PC-9 (cell line): ENCODE measurements at regions not wholly inside any gene's neighbourhood (a gene's known extent, or its start where the extent isn't known, plus 50 kb on each side); places are given as distances from the start of the nearest gene placed in this dataset.

Experiments
- BruUV-seq: library from RNA; stranded (reverse); fragments of 400-500 nt; replicated peaks from 2 replicates; lab custom pipeline; 2021; lab: Mats Ljungman, UMichigan
- CTCF ChIA-PET: fragments of 300-600 bp; sonication (Branson Sonifier 250); formaldehyde crosslinking; loops from one replicate; lab custom pipeline; 2022; ENCODE audit warnings: antibody characterized with exemption; lab: Charles Lee
- POLR2A ChIA-PET: fragments of 300-600 bp; sonication (Branson Sonifier 250); formaldehyde crosslinking; loops from one replicate; lab custom pipeline; 2022; ENCODE audit warnings: antibody characterized with exemption; ENCODE audit not compliant: unreplicated experiment; lab: Charles Lee
- DNase-seq, 2 experiments: peaks; one replicate each; pipeline versions ENCODE4 v3.0.0 to v3.0.0-alpha.2; 2015 to 2022; ENCODE audit warnings: mixed read lengths in 1 of 2
- H2AFZ ChIP-seq: fragments of 200-600 bp; sonication (generic); 2 replicates; pipeline ENCODE4 v1.8.1; 2017; ENCODE audit warnings: antibody characterized with exemption
- H3F3A ChIP-seq: fragments of 200-600 bp; sonication (generic); 2 replicates; pipeline ENCODE4 v1.8.1; 2017; ENCODE audit warnings: antibody characterized with exemption, mild to moderate bottlenecking, low read depth; ENCODE audit not compliant: insufficient read depth
- H3K27ac ChIP-seq: fragments of 200-600 bp; sonication (generic); 2 replicates; pipeline ENCODE4 v1.6.1; 2016; ENCODE audit warnings: mixed run types
- H3K27me3 ChIP-seq: fragments of 200-600 bp; sonication (generic); 2 replicates; pipeline ENCODE4 v1.6.1; 2016; ENCODE audit warnings: low read depth, mixed run types; ENCODE audit not compliant: insufficient read depth
- H3K36me3 ChIP-seq: fragments of 200-600 bp; sonication (generic); 2 replicates; pipeline ENCODE4 v1.6.1; 2016; ENCODE audit warnings: low read depth, mixed run types
- H3K4me1 ChIP-seq: fragments of 200-600 bp; sonication (generic); replicated peaks from 2 replicates; pipeline ENCODE4 v1.6.1; 2016; ENCODE audit warnings: mixed run types; ENCODE audit not compliant: insufficient read depth
- H3K4me2 ChIP-seq: fragments of 200-600 bp; sonication (generic); 2 replicates; pipeline ENCODE4 v1.6.1; 2017; ENCODE audit warnings: mixed run types
- H3K4me3 ChIP-seq: fragments of 200-600 bp; sonication (generic); 2 replicates; pipeline ENCODE4 v1.6.1; 2016; ENCODE audit warnings: mixed run types
- H3K79me2 ChIP-seq: fragments of 200-600 bp; sonication (generic); 2 replicates; pipeline ENCODE4 v1.6.1; 2017; ENCODE audit warnings: low read depth, mixed run types
- H3K9me2 ChIP-seq: fragments of 200-600 bp; sonication (generic); 2 replicates; pipeline ENCODE4 v1.8.1; 2017; ENCODE audit warnings: mild to moderate bottlenecking; ENCODE audit not compliant: insufficient read depth
- H3K9me3 ChIP-seq: fragments of 200-600 bp; sonication (generic); 2 replicates; pipeline ENCODE4 v1.8.1; 2016; ENCODE audit warnings: low read depth; ENCODE audit not compliant: insufficient read depth
- H4K20me1 ChIP-seq: fragments of 200-600 bp; sonication (generic); 2 replicates; pipeline ENCODE4 v1.8.1; 2017; ENCODE audit not compliant: insufficient read depth
- EZH2 ChIP-seq: fragments of 200-600 bp; sonication (generic); IDR thresholded peaks from 2 replicates; pipeline ENCODE4 v1.8.0; 2017; ENCODE audit warnings: antibody characterized with exemption, low read depth
- intact Hi-C: fragments of 100-400 bp; cut with micrococcal nuclease; formaldehyde crosslinking; loops from one replicate; pipeline ENCODE4 v1.10.0; 2022; ENCODE audit not compliant: unreplicated experiment
- TF ChIP-seq, protein P1 (sequence below): fragments of 200-600 bp; sonication (generic); conservative IDR thresholded peaks from 2 replicates; pipeline ENCODE4 v1.6.1; 2017; ENCODE audit warnings: mixed run types, antibody characterized with exemption, mild to moderate bottlenecking, moderate library complexity

- Histone ChIP-seq H2AFZ (no peak overlapping the region), H3K79me2 (no peaks in the 10 kb centered on the region), H4K20me1 (no peaks in the 10 kb centered on the region), H3K9me2 (no peaks in the 10 kb centered on the region), H3K4me2 (no peak overlapping the region), H3K4me3 (no peak overlapping the region), H3K36me3 (no peaks in the 10 kb centered on the region), H3K27ac (no peak overlapping the region), H3K9me3 (peaks cover 22% of the 10 kb centered on the region), H3K4me1 (no peaks in the 10 kb centered on the region), H3K27me3 (no peaks in the 10 kb centered on the region), H3F3A (no peaks in the 10 kb centered on the region)
- POLR2A ChIA-PET, result interaction anchor here (0.6 kb wide), 1 partner anchor 27 kb away, joined by 4 read pairs; no protein-coding TSS in a partner anchor
- intact Hi-C loops, result no loop called here
- DNase-seq, result no peak
- no peak for TF ChIP-seq EZH2
- TF ChIP-seq, protein P1, sequence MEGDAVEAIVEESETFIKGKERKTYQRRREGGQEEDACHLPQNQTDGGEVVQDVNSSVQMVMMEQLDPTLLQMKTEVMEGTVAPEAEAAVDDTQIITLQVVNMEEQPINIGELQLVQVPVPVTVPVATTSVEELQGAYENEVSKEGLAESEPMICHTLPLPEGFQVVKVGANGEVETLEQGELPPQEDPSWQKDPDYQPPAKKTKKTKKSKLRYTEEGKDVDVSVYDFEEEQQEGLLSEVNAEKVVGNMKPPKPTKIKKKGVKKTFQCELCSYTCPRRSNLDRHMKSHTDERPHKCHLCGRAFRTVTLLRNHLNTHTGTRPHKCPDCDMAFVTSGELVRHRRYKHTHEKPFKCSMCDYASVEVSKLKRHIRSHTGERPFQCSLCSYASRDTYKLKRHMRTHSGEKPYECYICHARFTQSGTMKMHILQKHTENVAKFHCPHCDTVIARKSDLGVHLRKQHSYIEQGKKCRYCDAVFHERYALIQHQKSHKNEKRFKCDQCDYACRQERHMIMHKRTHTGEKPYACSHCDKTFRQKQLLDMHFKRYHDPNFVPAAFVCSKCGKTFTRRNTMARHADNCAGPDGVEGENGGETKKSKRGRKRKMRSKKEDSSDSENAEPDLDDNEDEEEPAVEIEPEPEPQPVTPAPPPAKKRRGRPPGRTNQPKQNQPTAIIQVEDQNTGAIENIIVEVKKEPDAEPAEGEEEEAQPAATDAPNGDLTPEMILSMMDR, result no peak
- BruUV-seq, result no TSS peak
- CTCF ChIA-PET, result no interaction called here
Measured at GRCh38 chr3:189530822-189531221, 100.4 kb upstream of the TP63 start.

DNA sequence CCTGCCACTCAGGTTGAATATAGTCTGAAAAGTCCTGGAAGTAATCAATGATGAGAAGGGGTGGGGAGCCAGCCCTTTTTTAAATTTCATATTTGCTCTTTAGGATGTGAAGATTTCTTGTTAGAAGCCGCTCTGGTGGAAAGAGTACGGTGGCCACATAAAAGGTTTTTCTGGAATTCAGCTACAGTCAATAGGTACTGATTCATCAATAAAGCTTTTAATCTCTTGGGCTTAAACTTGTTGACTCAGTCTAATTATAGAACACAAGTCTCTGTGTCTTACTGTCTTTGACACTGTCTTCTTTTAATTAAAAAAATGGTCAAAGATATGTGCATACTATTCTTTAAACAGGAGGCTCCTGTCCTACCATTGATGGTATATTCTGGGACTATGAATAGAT, 99.9 kb upstream of the TP63 start:
- no peak overlapping the region for H2AFZ ChIP-seq
- no peaks in the 10 kb centered on the region for H3K79me2 ChIP-seq
- TF ChIP-seq, protein P1, result no peak
- no peak for TF ChIP-seq EZH2
- no peak overlapping the region for H3K27ac ChIP-seq
- no TSS peak for BruUV-seq
- H3K27me3 ChIP-seq, result no peaks in the 10 kb centered on the region
- no peaks in the 10 kb centered on the region for H3K9me2 ChIP-seq
- H3K4me1 ChIP-seq, result no peaks in the 10 kb centered on the region
- POLR2A ChIA-PET, result interaction anchor here (0.6 kb wide), 1 partner anchor 26 kb away, joined by 4 read pairs; no protein-coding TSS in a partner anchor
- H3K36me3 ChIP-seq, result no peaks in the 10 kb centered on the region
- no peak for DNase-seq
- intact Hi-C loops, result no loop called here
- H3K4me3 ChIP-seq, result no peak overlapping the region
- no peak overlapping the region for H3K4me2 ChIP-seq
- no peaks in the 10 kb centered on the region for H4K20me1 ChIP-seq
- H3K9me3 ChIP-seq, result peaks cover 22% of the 10 kb centered on the region
- H3F3A ChIP-seq, result no peaks in the 10 kb centered on the region
- CTCF ChIA-PET, result no interaction called here

GRCh38 chr3:189534531-189534930, 96.7 kb upstream of the TP63 start:
- TF ChIP-seq, protein P1, result no peak
- TF ChIP-seq EZH2, result no peak
- ChIA-PET CTCF (no interaction called here), POLR2A (no interaction called here)
- no peaks in the 10 kb centered on the region for H3F3A ChIP-seq
- no peaks in the 10 kb centered on the region for H3K4me1 ChIP-seq
- no TSS peak for BruUV-seq
- H3K36me3 ChIP-seq, result no peaks in the 10 kb centered on the region
- no peak overlapping the region for H3K4me2 ChIP-seq
- H3K4me3 ChIP-seq, result no peak overlapping the region
- no peak for DNase-seq
- no peak overlapping the region for H2AFZ ChIP-seq
- H3K9me3 ChIP-seq, result peaks cover 19% of the 10 kb centered on the region
- no peaks in the 10 kb centered on the region for H3K27me3 ChIP-seq
- no peaks in the 10 kb centered on the region for H3K79me2 ChIP-seq
- intact Hi-C loops, result no loop called here
- H4K20me1 ChIP-seq, result no peaks in the 10 kb centered on the region
- no peak overlapping the region for H3K27ac ChIP-seq
- no peaks in the 10 kb centered on the region for H3K9me2 ChIP-seq
